HG02970 (cell line): ENCODE measurements at regions not wholly inside any gene's neighbourhood (a gene's known extent, or its start where the extent isn't known, plus 50 kb on each side); places are given as distances from the start of the nearest gene placed in this dataset.

Experiments
- ATAC-seq: cut with Tn5 transposase; IDR thresholded peaks from one replicate; pipeline ENCODE4 v1.9.1; 2021; ENCODE audit warnings: mild to moderate bottlenecking, moderate library complexity, moderate number of reproducible peaks; ENCODE audit not compliant: unreplicated experiment, low FRiP score

DNA sequence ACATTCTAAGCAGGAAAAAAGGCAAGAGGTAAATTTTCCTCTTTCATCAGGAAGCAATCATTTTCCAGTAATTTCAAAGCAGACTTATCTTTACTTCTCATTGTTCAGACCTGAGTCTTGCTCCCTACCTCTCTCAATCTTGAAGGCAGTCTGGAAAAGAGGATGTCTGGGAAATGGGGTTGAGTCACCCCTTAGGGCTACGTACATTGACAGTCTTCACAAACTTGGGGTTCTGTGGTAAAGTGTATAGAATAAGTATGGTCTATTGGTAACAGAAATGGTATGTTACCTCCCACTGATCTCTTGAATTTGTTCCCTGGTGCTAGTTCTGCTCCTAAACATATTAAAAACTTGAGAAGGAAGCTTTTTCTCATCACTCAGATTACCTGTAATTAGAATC is 361.3 kb downstream of the SS18 start:
- no peak for ATAC-seq

DNA sequence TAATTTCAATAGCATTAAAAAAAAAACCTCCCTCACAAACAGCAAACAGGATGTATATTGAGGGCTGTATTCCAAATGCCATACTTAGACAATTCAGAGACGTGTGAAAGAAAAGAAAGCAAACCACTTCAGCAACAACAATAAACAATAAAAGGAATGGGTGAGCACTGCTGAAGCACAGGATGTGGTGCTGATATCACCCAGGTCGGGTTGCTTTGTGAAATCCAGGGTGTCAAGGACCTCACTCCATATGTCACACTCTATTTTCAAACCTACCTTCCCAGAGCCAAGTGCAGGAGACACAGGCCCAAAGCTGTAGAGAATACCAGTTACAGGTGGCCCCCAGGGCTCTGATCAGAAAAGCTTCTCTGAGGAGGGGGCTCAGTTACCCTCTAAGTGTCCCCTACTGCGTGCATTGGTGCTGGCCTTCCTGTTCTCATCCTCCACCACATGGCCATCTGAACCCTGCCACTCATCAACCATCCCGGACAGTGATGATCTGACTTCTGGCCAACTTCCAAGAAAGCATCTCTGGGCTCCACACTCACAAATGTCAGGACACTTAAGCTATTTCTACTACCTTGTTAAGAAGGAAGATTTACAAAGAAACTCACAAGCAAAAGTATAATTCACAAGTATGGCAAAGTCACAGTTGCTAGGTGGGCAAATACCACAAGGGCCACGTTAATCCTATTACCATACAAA is 363.0 kb downstream of the SS18 start:
- ATAC-seq, result no peak

GRCh38 chr18:25726298-25726697 is 364.1 kb downstream of the SS18 start:
- ATAC-seq, result no peak

DNA sequence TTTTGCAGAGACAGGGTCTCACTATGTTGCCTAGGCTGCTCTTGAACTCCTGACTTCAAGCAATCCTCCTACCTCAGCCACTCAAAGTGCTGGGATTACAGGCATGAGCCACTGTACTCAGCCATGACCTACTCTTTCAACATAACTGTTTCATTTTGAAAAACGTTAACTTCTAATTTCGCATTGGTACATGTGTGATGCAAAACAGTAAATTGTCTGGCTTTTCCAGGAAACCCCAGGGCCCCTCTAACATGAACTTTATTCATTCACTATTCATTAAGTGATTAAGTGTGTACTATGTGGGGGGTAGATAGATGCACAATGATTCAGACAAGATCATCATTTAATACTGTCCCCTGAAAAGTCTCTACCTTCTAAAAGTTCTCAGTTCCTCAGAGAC is 364.9 kb downstream of the SS18 start:
- no peak for ATAC-seq

DNA sequence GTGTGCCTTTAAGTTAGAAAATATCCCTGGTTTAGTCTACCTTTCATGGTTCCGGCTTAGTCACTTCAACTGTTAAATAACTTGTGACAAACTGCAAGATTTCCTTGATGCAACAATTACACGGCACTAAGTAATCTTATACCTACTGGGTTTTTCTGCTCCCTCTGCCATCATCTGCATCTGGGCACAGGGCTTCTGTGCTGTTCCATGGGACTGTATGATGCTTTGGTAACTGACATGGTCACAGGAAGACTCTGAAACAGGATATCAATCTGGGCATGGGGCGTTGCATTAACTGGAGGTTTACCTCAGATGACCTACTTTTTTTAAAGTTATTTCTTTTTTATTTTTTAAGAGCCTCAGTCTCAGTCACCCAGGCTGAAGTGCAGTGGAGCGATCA is 365.4 kb downstream of the SS18 start:
- no peak for ATAC-seq

DNA sequence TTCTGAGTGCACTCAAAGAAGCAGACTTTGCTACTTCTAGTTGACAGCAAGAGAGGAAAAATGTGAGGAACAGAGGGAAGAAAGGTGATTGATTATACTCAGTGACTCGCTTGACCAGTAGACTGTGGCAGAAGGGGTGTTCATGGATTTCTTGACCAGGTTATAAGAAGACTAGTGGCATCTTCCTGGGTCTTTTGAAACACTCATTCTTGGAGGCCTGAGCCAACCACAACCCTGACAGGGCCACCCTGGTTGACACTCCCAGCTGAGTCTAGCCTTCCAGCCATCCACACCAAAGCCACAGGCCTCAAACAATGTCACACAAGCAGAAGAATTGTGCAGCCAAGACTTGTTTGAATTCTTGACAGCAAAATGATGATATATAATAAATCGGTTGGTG is 366.3 kb downstream of the SS18 start:
- ATAC-seq, result no peak

DNA sequence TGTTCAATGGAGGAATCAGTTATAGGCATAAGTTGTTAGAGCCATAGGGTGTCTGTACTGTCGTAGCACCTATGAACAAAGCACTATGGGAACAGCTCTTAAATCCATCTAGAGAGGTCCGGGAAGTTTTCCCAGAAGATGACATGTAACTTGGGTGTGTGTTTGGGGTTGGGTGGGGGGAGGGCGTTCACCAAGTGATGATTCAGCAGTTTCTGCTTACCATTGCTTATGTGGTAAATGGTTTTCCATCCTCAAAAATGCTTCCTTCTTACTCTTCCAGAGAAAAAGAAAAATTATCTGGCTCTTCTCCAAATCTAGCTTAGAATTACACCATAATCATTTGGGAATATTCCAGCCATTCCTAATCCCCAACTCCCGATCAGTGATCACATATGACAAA is 361.1 kb upstream of the ZNF521 start:
- ATAC-seq, result no peak

GRCh38 chr18:25710981-25711380 is 359.0 kb upstream of the ZNF521 start:
- ATAC-seq, result no peak

DNA sequence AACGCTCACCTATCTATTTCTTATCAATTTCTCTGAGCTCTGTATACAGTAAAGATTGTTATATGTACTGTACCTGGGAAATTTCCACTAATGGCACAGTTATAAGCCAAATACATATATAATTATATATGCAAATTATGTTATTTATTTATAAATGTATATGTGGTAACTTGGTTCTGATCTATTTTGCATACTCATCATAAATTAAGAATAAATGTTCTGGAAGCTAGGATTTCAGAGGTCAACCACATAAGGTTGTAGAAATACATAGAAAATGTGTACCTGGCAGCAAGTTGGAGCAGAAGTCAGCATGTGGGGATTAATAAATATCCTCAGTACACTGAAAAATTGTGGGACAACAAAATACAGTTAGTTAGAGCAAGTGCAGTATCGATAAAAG is 353.7 kb upstream of the ZNF521 start:
- no peak for ATAC-seq

GRCh38 chr18:25704494-25704893 is 352.5 kb upstream of the ZNF521 start:
- ATAC-seq, result no peak

DNA sequence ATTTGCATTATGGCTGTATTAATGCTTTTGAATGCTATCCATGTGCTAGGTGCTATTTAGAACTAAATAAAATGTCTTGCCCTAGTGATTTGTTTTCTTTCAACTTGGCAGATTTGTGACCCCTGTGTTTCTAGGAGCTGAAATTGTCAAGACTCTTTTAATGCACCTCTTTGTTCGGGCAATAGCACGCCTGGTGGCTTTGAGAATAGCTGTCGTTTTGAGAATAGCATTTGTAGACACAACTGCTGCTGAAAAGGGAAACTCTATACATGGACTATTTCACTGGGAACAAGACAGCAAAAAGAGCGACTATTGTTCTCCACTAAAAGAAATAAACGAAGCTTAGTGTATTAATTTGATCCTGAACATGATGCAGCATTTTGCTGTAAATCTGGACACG is 352.1 kb upstream of the ZNF521 start:
- no peak for ATAC-seq

DNA sequence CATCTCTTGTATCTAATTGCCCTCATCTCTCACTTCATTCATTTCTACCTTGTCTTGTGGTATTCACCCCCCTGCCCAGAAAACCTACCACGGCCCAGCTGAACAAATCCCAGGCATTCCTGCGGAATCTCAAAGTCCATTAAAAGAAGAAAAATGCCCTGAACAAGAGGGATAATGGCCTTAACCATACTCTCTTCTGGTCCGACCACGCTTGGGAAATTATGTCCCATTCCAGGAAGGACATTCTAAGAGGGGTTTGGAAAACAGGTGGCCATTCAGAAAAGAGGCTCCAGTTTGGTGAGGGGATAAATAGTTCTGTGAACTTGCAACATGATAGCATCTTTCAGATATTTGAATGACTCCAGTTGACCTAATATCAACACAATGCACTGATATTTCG is 349.9 kb upstream of the ZNF521 start:
- no peak for ATAC-seq

GRCh38 chr18:25686960-25687500 is 335.1 kb upstream of the ZNF521 start:
- no peak for ATAC-seq

DNA sequence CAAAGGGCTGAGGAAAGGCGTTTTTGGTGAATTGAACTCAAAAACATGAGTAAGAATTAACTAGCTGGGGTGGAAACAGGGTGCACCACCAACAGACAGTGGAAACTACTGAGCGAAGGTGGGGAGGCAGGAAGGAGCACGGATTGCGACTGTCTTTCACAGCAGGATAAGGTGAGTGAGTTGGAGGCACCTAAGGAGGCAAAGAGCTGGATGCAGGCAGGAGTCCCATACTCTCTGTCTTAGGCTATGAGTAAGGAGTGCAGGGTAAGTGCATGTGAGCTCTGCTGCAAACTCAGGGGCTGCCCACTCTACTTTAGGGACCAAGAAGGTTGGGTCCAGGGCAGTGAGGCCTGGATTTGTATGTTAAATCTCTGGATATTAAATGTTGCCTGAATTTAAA is 333.1 kb upstream of the ZNF521 start:
- ATAC-seq, result no peak

- no peak for ATAC-seq
These were observed 327.5 kb upstream of the ZNF521 start for GRCh38 chr18:25679491-25679890.

DNA sequence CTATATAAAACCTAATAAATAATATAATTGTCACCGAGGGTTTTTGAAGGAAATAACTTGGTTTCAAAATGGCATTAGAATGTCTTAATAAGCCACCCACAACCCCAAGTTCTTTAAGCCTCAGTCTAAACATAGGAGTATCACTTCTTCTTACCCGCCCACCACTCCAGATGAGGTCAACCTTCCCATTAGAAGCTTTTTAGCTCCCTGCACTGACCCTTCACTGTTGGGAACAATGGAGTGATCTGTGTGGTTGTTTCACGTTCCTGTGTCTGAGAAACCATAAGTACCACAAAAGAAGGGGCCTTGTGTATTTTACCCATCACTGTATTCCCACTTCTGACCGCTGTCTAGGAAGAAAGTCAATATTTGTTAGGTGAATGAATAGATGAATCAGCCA is 326.3 kb upstream of the ZNF521 start:
- no peak for ATAC-seq

GRCh38 chr18:25675123-25675850 is 323.3 kb upstream of the ZNF521 start:
- ATAC-seq, result no peak

GRCh38 chr18:25674183-25674582 is 322.2 kb upstream of the ZNF521 start:
- no peak for ATAC-seq

DNA sequence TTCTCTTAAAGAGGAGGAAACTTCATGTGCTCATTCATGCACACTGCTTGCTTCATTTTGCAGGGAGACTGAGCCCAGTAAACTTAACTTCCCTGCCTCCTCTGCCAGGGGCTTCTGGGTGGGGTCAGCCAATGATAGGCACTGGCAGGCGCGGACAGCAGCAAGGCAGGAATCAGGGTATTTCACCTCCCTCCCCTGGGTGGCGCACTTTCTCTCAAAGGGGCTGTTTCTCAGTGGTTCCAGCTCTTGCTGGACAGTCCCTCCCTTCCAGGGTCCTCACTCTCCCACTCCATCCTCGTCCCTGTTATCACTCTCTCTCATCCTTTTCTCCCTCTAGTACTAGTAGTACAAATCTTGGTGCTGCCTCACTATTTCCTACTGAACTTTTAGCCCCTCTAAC is 320.5 kb upstream of the ZNF521 start:
- ATAC-seq, result no peak

DNA sequence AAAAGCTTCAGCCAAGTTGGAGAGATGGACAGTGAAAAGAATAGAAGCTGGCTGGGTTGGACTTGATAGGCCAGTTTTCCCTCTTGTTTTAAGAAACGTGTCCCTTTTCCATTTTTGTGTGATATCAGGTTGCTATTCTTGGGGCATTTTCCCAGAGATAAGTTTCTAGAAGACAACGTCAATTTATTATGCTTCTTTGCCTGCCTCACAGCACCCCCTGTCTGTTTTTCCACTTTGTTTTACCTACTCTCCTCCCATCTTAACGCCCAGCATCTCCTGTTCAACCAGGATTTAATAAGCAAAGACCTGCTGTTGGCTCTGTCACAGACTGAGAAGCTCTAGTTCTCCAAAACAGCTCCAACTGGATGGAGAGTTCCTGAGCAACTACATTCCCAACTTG is 317.8 kb upstream of the ZNF521 start:
- no peak for ATAC-seq

DNA sequence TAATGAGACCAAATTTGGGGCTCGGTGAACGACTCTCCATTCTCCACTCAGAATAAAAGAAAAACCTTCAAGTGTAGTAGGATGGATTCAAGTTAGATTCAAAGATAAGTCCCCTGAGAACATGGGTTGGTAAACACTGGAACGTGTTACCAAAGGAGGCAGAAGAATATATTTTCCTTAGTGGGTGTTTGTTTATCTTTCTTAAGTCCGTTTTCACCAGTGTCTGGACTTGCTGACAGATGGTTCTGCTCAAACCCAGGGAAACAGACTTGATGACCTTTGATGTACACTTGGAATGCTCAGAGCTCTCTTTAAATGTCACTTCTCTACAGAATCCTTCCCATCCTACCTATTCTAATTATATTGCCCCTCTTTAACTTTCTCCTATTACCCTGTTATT is 310.3 kb upstream of the ZNF521 start:
- no peak for ATAC-seq

DNA sequence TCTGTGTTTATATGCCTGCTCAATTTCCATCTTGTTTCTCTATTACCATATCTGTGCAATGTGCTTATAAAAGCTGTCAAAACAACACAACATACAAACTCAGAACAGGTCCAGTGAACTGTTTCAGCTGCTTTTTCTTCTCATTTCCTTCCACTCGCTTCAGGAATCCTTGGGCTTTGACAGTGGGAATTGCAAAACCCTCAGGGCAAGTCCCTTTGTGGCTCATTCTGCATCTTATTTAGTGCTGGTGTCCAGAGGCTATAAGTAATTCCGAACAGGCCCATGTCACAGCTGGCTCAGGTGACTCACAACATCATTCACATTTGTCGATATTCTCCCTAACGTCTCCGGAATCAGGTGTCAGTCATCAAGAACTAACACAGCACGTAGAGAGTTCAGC is 309.9 kb upstream of the ZNF521 start:
- ATAC-seq, result no peak
